ENCODE measurements at regions not wholly inside any gene's neighbourhood (a gene's known extent, or its start where the extent isn't known, plus 50 kb on each side); places are given as distances from the start of the nearest gene placed in this dataset.

DNA sequence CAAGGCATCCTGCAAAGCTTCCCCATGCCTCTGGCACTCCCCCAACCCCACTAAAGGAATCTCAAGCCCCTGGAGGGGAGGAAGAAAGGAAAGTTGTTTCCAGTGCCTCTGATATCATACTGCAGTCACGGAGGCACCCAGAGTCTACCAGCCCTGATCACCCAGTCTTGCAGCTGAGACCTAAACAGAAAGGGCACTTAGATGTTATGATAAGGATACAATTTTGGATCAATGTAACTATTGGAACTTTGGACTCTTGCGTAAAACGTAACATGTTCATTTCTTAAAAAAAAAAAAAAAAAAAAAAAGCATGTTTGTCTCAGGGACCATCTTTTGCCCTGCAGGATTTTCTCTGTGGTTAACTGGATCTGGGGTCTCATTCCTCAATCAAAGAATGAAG, 52.4 kb upstream of the COX10 start:
- TF ChIP-seq RXRA (IDR thresholded peaks at IDR 0.05; ENCODE audit: insufficient read depth, low read depth, low read length) (no peak), POLR2A (IDR thresholded peaks at IDR 0.05; ENCODE audit: control extremely low read depth in 1 of 2, low read depth in 2 of 2, low read length in 2 of 2) (no peak), KDM5A (IDR thresholded peaks at IDR 0.05; ENCODE audit: low read length) (no peak), KDM1A (IDR thresholded peaks at IDR 0.05; ENCODE audit: borderline replicate concordance, low read length) (no peak), GTF2F1 (IDR thresholded peaks at IDR 0.05; ENCODE audit: borderline replicate concordance, low read depth, low read length) (no peak), TEAD4 (IDR thresholded peaks at IDR 0.05; ENCODE audit: low read depth, low read length) (no peak), HDAC2 (IDR thresholded peaks at IDR 0.05; ENCODE audit: borderline replicate concordance in 1 of 2, low read depth in 2 of 2, low read length in 2 of 2) (no peak), HDAC6 (IDR thresholded peaks at IDR 0.05; ENCODE audit: low read depth, low read length) (no peak), CBX5 (IDR thresholded peaks at IDR 0.05; ENCODE audit: low read depth, low read length) (no peak), NANOG (IDR thresholded peaks at IDR 0.05; ENCODE audit: insufficient read depth, low read depth, low read length, poor library complexity, severe bottlenecking) (no peak)
- TF ChIP-seq, protein P1, sequence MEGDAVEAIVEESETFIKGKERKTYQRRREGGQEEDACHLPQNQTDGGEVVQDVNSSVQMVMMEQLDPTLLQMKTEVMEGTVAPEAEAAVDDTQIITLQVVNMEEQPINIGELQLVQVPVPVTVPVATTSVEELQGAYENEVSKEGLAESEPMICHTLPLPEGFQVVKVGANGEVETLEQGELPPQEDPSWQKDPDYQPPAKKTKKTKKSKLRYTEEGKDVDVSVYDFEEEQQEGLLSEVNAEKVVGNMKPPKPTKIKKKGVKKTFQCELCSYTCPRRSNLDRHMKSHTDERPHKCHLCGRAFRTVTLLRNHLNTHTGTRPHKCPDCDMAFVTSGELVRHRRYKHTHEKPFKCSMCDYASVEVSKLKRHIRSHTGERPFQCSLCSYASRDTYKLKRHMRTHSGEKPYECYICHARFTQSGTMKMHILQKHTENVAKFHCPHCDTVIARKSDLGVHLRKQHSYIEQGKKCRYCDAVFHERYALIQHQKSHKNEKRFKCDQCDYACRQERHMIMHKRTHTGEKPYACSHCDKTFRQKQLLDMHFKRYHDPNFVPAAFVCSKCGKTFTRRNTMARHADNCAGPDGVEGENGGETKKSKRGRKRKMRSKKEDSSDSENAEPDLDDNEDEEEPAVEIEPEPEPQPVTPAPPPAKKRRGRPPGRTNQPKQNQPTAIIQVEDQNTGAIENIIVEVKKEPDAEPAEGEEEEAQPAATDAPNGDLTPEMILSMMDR (IDR thresholded peaks at IDR 0.05; ENCODE audit: control extremely low read depth in 1 of 3, insufficient read depth in 1 of 3, low read depth in 1 of 3, low read length in 3 of 3), result no peak
- TF ChIP-seq, protein P2, sequence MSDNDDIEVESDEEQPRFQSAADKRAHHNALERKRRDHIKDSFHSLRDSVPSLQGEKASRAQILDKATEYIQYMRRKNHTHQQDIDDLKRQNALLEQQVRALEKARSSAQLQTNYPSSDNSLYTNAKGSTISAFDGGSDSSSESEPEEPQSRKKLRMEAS (IDR thresholded peaks at IDR 0.05), result no peak
- TF ChIP-seq, protein P3, sequence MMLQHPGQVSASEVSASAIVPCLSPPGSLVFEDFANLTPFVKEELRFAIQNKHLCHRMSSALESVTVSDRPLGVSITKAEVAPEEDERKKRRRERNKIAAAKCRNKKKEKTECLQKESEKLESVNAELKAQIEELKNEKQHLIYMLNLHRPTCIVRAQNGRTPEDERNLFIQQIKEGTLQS (IDR thresholded peaks at IDR 0.05; ENCODE audit: insufficient read depth, low read depth, low read length), result no peak

All from H1 (cell line).